ENCODE measurements at regions not wholly inside any gene's neighbourhood (a gene's known extent, or its start where the extent isn't known, plus 50 kb on each side); places are given as distances from the start of the nearest gene placed in this dataset.

- Histone ChIP-seq H3K27me3 (replicated peaks; ENCODE audit: insufficient read depth) (no peaks in the 10 kb centered on the region), H3K9me3 (no peaks in the 10 kb centered on the region), H3K4me3 (no peak overlapping the region), H3K27ac (no peak overlapping the region), H3K4me1 (ENCODE audit: control insufficient read depth in 1 of 2, low read depth in 2 of 2) (no peaks in the 10 kb centered on the region), H3K36me3 (no peaks in the 10 kb centered on the region)
- TF ChIP-seq CTCF (IDR thresholded peaks at IDR 0.05) = no peak
- no peak for DNase-seq (ENCODE audit: low spot score)
- no peak for ATAC-seq (ENCODE audit: insufficient number of reproducible peaks, low FRiP score, low read depth)
Observed at GRCh38 chr11:128254941-128255340, 332.4 kb downstream of the ETS1 start.

- no peak overlapping the region for H3K4me3 ChIP-seq
- no peaks in the 10 kb centered on the region for H3K36me3 ChIP-seq
Observed at GRCh38 chr11:128251140-128251539, 336.2 kb downstream of the ETS1 start.

GRCh38 chr11:128250482-128250881, 336.9 kb downstream of the ETS1 start:
- no peak overlapping the region for H3K27ac ChIP-seq
- no peak overlapping the region for H3K4me3 ChIP-seq
- TF ChIP-seq CTCF (IDR thresholded peaks at IDR 0.05) = no peak
- no peaks in the 10 kb centered on the region for H3K36me3 ChIP-seq
- no peaks in the 10 kb centered on the region for H3K27me3 ChIP-seq (replicated peaks; ENCODE audit: insufficient read depth)
- no peaks in the 10 kb centered on the region for H3K9me3 ChIP-seq
- no peak for ATAC-seq (ENCODE audit: insufficient number of reproducible peaks, low FRiP score, low read depth)
- DNase-seq (ENCODE audit: low spot score) = no peak
- H3K4me1 ChIP-seq (ENCODE audit: control insufficient read depth in 1 of 2, low read depth in 2 of 2) = no peaks in the 10 kb centered on the region

More at GRCh38 chr11:128251140-128251539, 336.2 kb downstream of the ETS1 start:
- ATAC-seq (ENCODE audit: insufficient number of reproducible peaks, low FRiP score, low read depth) = no peak
- Histone ChIP-seq H3K4me1 (ENCODE audit: control insufficient read depth in 1 of 2, low read depth in 2 of 2) (no peaks in the 10 kb centered on the region), H3K9me3 (no peaks in the 10 kb centered on the region), H3K27ac (no peak overlapping the region), H3K27me3 (replicated peaks; ENCODE audit: insufficient read depth) (no peaks in the 10 kb centered on the region)
- TF ChIP-seq CTCF (IDR thresholded peaks at IDR 0.05) = no peak
- no peak for DNase-seq (ENCODE audit: low spot score)

GRCh38 chr11:128246810-128247594, 340.4 kb downstream of the ETS1 start:
- H3K4me1 ChIP-seq (ENCODE audit: control insufficient read depth in 1 of 2, low read depth in 2 of 2) = no peaks in the 10 kb centered on the region
- no peak overlapping the region for H3K4me3 ChIP-seq
- DNase-seq (ENCODE audit: low spot score) (no peak), ATAC-seq (ENCODE audit: insufficient number of reproducible peaks, low FRiP score, low read depth) (no peak)
- no peak overlapping the region for H3K27ac ChIP-seq
- H3K9me3 ChIP-seq = no peaks in the 10 kb centered on the region
- no peak for TF ChIP-seq CTCF (IDR thresholded peaks at IDR 0.05)
- H3K27me3 ChIP-seq (replicated peaks; ENCODE audit: insufficient read depth) = no peaks in the 10 kb centered on the region
- no peaks in the 10 kb centered on the region for H3K36me3 ChIP-seq

- Histone ChIP-seq H3K27ac (no peak overlapping the region), H3K4me3 (no peak overlapping the region), H3K4me1 (ENCODE audit: control insufficient read depth in 1 of 2, low read depth in 2 of 2) (no peaks in the 10 kb centered on the region), H3K27me3 (replicated peaks; ENCODE audit: insufficient read depth) (no peaks in the 10 kb centered on the region), H3K36me3 (no peaks in the 10 kb centered on the region), H3K9me3 (no peaks in the 10 kb centered on the region)
- no peak for TF ChIP-seq CTCF (IDR thresholded peaks at IDR 0.05)
- ATAC-seq (ENCODE audit: insufficient number of reproducible peaks, low FRiP score, low read depth) = no peak
- no peak for DNase-seq (ENCODE audit: low spot score)
Observed at GRCh38 chr11:128246364-128246801, 341.0 kb downstream of the ETS1 start.
